GM12878 (cell line): ENCODE measurements at regions not wholly inside any gene's neighbourhood (a gene's known extent, or its start where the extent isn't known, plus 50 kb on each side); places are given as distances from the start of the nearest gene placed in this dataset.

ENCODE experiments used
- ATAC-seq: fragments of 200-7000 bp; cut with Tn5 transposase; 3 replicates; pipeline ENCODE4 v1.9.1; 2020; ENCODE audit warnings: mild to moderate bottlenecking, moderate library complexity
- BruUV-seq: library from RNA; stranded (reverse); fragments of 400-500 nt; replicated peaks from 2 replicates; lab custom pipeline; 2021; lab: Mats Ljungman, UMichigan
- CTCF ChIA-PET: fragments of 300-600 bp; sonication (Branson Sonifier 250); formaldehyde crosslinking; extraction: SDS; loops from one replicate; lab custom pipeline; 2021; ENCODE audit warnings: inconsistent platforms; lab: Yijun Ruan, JAX
- POLR2A ChIA-PET: fragments of 350-600 bp; formaldehyde crosslinking; extraction: SDS; loops from one replicate; lab custom pipeline; 2021; ENCODE audit warnings: inconsistent platforms; lab: Charles Lee
- RAD21 ChIA-PET: fragments of 300-600 bp; sonication (Branson Sonifier 250); formaldehyde crosslinking; loops from one replicate; lab custom pipeline; 2023; ENCODE audit warnings: antibody characterized with exemption; ENCODE audit not compliant: unreplicated experiment; lab: Charles Lee
- SMC1A ChIA-PET: fragments of 300-600 bp; sonication (Branson Sonifier 250); formaldehyde crosslinking; loops from one replicate; lab custom pipeline; 2023; ENCODE audit not compliant: unreplicated experiment, uncharacterized antibody; lab: Charles Lee
- DNase-seq: peaks from one replicate; pipeline ENCODE4 v3.0.0-alpha.2; 2011; ENCODE audit warnings: low read depth, low spot score
- FAIRE-seq: peaks from 3 replicates; lab custom pipeline; 2011; peaks lifted over from hg19 to GRCh38; lab: Jason Lieb, UNC
- H2AFZ ChIP-seq: 2 replicates; pipeline ENCODE4 v1.6.0; 2011; ENCODE audit warnings: low read depth, low read length, control low read depth; ENCODE audit not compliant: control insufficient read depth
- H3K27ac ChIP-seq: 2 replicates; pipeline ENCODE4 v1.5.1; 2011; ENCODE audit warnings: control low read depth; ENCODE audit not compliant: control insufficient read depth, insufficient read depth
- H3K27me3 ChIP-seq, 2 experiments: replicated peaks in 1 of 2; 2 replicates each; pipeline versions ENCODE4 v1.6.0 to v1.6.1; 2011; ENCODE audit warnings: low read length in 1 of 2; ENCODE audit not compliant: control insufficient read depth in 2 of 2, insufficient read depth in 2 of 2
- H3K36me3 ChIP-seq, 2 experiments: 2 replicates each; pipeline ENCODE4 v1.5.1; 2011; ENCODE audit warnings: low read length in 1 of 2; ENCODE audit not compliant: control insufficient read depth in 2 of 2, insufficient read depth in 2 of 2
- H3K4me1 ChIP-seq: 2 replicates; pipeline ENCODE4 v1.6.1; 2011; ENCODE audit warnings: mild to moderate bottlenecking, low read length, moderate library complexity, mixed read lengths; ENCODE audit not compliant: control insufficient read depth, insufficient read depth
- H3K4me2 ChIP-seq: 2 replicates; pipeline ENCODE4 v1.6.0; 2011; ENCODE audit warnings: control low read depth; ENCODE audit not compliant: control insufficient read depth, insufficient read depth
- H3K4me3 ChIP-seq: fragments of 200-600 bp; sonication (generic); 2 replicates; pipeline ENCODE4 v1.5.1; 2016
- H3K79me2 ChIP-seq: 2 replicates; pipeline ENCODE4 v1.6.0; 2011; ENCODE audit warnings: low read length; ENCODE audit not compliant: control insufficient read depth, insufficient read depth
- H3K9ac ChIP-seq: 2 replicates; pipeline ENCODE4 v1.8.0; 2011; ENCODE audit warnings: low read length, control low read depth, mixed read lengths; ENCODE audit not compliant: control insufficient read depth, insufficient read depth
- H3K9me3 ChIP-seq: replicated peaks from 3 replicates; pipeline ENCODE4 v1.5.1; 2011; ENCODE audit warnings: mild to moderate bottlenecking, low read length; ENCODE audit not compliant: control insufficient read depth, insufficient read depth
- H4K20me1 ChIP-seq: 2 replicates; pipeline ENCODE4 v1.6.0; 2011; ENCODE audit not compliant: control insufficient read depth, insufficient read depth
- BCL3 ChIP-seq: IDR thresholded peaks from 2 replicates; pipeline ENCODE4 v1.6.1; 2011; ENCODE audit warnings: borderline replicate concordance, low read depth, mild to moderate bottlenecking, moderate library complexity, low read length; ENCODE audit not compliant: insufficient read depth, poor library complexity, severe bottlenecking
- CBX5 ChIP-seq: sonication (generic); IDR thresholded peaks from 2 replicates; pipeline ENCODE4 v1.6.1; 2016; ENCODE audit warnings: low read depth, moderate library complexity, mild to moderate bottlenecking, inconsistent platforms
- E4F1 ChIP-seq: fragments of 450-650 bp; IDR thresholded peaks from 2 replicates; pipeline ENCODE4 v1.6.1; 2018; ENCODE audit warnings: borderline replicate concordance, mild to moderate bottlenecking; ENCODE audit not compliant: partially characterized antibody
- GATAD2B ChIP-seq: fragments of 450-650 bp; conservative IDR thresholded peaks from 2 replicates; pipeline ENCODE4 v1.6.1; 2017; ENCODE audit warnings: low read depth, mild to moderate bottlenecking, moderate library complexity
- KAT2A ChIP-seq: conservative IDR thresholded peaks from 2 replicates; pipeline ENCODE4 v1.6.1; 2011; ENCODE audit warnings: low read depth, low read length; ENCODE audit not compliant: control insufficient read depth
- LARP7 ChIP-seq: fragments of 450-650 bp; IDR thresholded peaks from 2 replicates; pipeline ENCODE4 v1.6.1; 2017; ENCODE audit warnings: mild to moderate bottlenecking
- MXI1 ChIP-seq: fragments of 150-350 bp; IDR thresholded peaks from 2 replicates; pipeline ENCODE4 v1.6.1; 2011; ENCODE audit warnings: low read depth, mild to moderate bottlenecking, inconsistent platforms, low read length, improper control_type of control experiment
- PAX5 ChIP-seq: IDR thresholded peaks from 2 replicates; pipeline ENCODE4 v1.6.1; 2011; ENCODE audit warnings: low read depth, low read length, borderline replicate concordance
- STAT3 ChIP-seq: IDR thresholded peaks from 2 replicates; pipeline ENCODE4 v1.6.1; 2011; ENCODE audit warnings: low read depth, low read length, improper control_type of control experiment
- ZBTB4 ChIP-seq: fragments of 450-650 bp; formaldehyde crosslinking; IDR thresholded peaks from 2 replicates; pipeline ENCODE4 v1.4.0; 2022; ENCODE audit warnings: mild to moderate bottlenecking, moderate library complexity
- ZBTB40 ChIP-seq: fragments of 450-650 bp; IDR thresholded peaks from 2 replicates; pipeline ENCODE4 v1.6.1; 2016; ENCODE audit warnings: mild to moderate bottlenecking, moderate library complexity, borderline replicate concordance
- WGBS: methylation state at CpG from one replicate; pipeline ENCODE4 v1.1.6; 2016; ENCODE audit warnings: low lambda C conversion rate; ENCODE audit not compliant: insufficient replicate concordance, insufficient coverage; ENCODE audit errors: missing lambda C conversion rate; 5-methylcytosine and 5-hydroxymethylcytosine counted together
- in situ Hi-C: fragments of 300-500 bp; cut with MboI; formaldehyde crosslinking; loops from 9 replicates; pipeline ENCODE4 v1.14.3; 2018; ENCODE audit warnings: mixed read lengths
- intact Hi-C: fragments of 100-400 bp; cut with micrococcal nuclease; formaldehyde crosslinking; loops from one replicate; pipeline ENCODE4 v1.14.2; 2022; ENCODE audit not compliant: unreplicated experiment

GRCh38 chr12:91327889-91328288 lies 145.3 kb upstream of the DCN start (continued):
- TF ChIP-seq KAT2A (no peak), GATAD2B (no peak), ZBTB40 (no peak), CBX5 (no peak), LARP7 (no peak), STAT3 (no peak)

- intact Hi-C loops: loop anchor here (2.0 to 10.0 kb wide), 3 partner anchors 148 to 382 kb away; partner anchors contain the start of gene LUM
- DNase-seq (no peak), ATAC-seq (no peak), FAIRE-seq (no peak)
- 48% methylated on average over 4 of the region's 4 CpGs for WGBS
- Histone ChIP-seq H4K20me1 (no peaks in the 10 kb centered on the region), H3K9me3 (no peaks in the 10 kb centered on the region), H3K4me2 (no peak overlapping the region), H3K4me3 (no peak overlapping the region), H2AFZ (no peak overlapping the region), H3K27ac (no peak overlapping the region), H3K9ac (no peak overlapping the region), H3K4me1 (no peaks in the 10 kb centered on the region), H3K79me2 (no peaks in the 10 kb centered on the region), H3K27me3 (no peaks in the 10 kb centered on the region), H3K36me3 (no peaks in the 10 kb centered on the region)
- ChIA-PET SMC1A (interaction anchor here (0.9 to 1.8 kb wide), 9 partner anchors 10 to 379 kb away, joined by 3 to 7 read pairs (median 3); no protein-coding TSS in a partner anchor), CTCF (interaction anchor here (0.6 to 4.0 kb wide), 25 partner anchors 10 to 587 kb away, joined by 3 to 27 read pairs (median 4); partner anchors contain the start of gene LUM), RAD21 (interaction anchor here (0.6 to 2.9 kb wide), 4 partner anchors 146 to 382 kb away, joined by 3 to 15 read pairs (median 4); no protein-coding TSS in a partner anchor), POLR2A (no interaction called here)
- no TSS peak for BruUV-seq
- in situ Hi-C loops: loop anchor here (10.0 kb wide), 1 partner anchor 342 kb away; no protein-coding TSS in a partner anchor
- TF ChIP-seq E4F1 (no peak), PAX5 (no peak), ZBTB4 (CRISPR knock-in tag) (no peak), BCL3 (no peak), MXI1 (no peak)
Observed at GRCh38 chr12:91327131-91327530, 144.5 kb upstream of the DCN start.
